Glomerular visceral epithelial cell (primary cell): ENCODE measurements at regions not wholly inside any gene's neighbourhood (a gene's known extent, or its start where the extent isn't known, plus 50 kb on each side); places are given as distances from the start of the nearest gene placed in this dataset.

Source experiments
- DNase-seq: peaks from one replicate; pipeline ENCODE4 v3.0.0-alpha.2; 2016; ENCODE audit errors: extremely low spot score

DNA sequence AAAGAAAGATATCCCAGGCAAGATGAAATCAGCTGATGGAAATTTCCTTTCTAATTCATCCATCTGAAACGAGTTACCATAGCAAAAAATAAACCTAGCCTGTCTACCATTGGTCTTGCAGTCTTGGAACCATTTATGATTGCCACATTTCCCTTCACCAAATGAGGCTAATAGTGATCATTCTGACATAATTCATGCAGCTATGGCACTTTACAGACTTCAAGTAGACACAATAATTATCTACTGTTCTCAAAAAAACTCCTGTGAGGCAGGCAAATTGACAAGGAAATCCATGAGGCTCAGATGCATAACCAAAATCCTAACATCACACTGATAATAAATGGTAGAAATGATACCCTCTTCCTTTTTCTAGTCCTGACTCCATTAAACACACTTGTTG lies 1669.7 kb upstream of the LRRTM1 start:
- DNase-seq = no peak

DNA sequence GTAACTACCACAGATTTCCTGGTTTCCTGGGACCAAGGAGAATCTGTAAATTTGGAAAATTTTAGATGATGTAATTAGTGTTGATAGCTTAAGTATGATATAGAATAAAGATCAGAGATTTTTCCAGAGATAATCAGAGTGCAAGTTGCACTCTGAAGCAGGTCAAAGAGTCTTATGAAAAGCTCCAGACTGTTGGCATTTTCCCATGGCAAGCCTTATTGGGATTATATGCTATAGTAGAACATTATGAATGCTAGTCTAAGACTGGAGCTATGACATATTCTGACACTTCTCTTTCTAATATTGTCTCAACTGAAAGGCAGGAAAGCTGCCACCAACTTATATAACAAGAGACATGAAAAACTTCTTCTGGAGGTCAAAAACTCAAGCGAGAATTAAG lies 1638.3 kb upstream of the LRRTM1 start:
- no peak for DNase-seq

DNA sequence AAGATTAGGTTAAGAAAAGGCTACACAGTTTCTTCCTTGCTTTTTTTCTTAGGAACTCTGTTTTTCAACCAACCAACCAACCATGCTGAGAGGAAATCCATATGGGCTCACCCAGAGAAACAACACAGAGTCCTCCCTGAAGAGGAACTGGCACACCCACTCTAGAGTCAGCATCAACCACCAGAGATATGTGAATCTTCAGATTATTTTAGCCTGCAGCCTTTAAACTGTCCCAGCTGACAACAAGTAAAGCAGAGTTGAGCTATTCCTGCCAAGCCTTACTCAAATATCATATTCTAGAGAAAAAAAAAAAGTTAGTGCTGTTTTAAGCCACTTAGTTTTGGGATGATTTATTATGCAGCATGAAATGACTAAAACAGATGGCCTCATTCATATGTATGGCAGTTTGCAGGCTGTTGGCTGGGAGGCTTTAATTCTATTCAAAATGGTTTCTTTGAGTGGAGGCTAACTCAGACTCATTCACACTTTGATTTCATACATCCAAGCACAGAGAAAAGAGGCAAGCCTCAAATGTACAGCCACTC lies 1637.7 kb upstream of the LRRTM1 start:
- no peak for DNase-seq

DNA sequence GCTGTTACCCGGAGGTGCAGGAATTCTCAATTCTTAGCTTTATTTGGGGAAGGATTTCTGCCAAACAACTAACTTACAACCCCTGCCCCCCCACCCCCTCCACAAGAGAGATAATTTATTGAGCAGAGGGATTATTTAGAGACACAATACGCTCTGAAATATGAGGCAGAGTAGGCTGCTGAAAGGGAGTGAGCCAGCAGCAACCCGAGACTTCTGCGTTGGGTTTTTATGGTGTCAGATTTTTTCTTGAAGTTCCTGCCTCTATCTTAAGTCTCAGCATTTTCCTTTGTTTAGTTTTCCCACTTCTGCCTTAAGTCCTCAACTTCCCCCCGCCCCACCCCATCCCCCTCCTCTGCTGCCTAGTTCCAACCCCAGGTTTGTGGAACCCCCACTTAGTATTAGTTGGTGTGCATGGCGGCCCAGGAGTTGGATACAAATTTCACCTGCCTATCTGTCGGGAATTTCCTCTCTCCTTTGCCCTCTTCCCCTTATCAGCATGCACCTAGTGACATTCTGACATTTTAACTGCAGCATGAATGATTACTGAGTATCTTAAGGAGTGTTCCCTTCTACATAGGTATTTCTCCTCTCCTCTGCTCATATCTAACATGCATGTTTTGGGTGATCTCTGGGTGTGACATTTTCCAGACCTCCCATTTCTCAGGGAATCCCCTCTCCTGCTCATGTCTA lies 1635.9 kb upstream of the LRRTM1 start:
- DNase-seq = no peak

DNA sequence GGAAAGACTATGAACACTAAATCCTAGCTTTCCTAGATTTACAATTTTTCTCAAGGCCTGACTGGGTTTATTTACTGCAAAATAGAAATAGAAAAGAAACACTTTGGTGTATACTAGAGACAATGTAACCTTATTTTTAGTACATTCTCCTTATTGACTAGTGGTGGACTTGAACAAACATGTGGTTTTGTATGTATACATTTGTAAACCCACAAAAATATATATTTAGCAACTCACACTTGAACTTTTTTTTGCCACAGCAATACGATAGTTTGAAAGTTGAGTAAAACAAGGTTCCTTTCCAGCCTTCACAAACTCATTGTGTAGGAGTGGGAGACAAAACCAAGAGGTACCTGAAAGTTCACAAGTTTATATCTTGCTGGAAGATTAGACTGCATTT lies 1633.4 kb upstream of the LRRTM1 start:
- no peak for DNase-seq

DNA sequence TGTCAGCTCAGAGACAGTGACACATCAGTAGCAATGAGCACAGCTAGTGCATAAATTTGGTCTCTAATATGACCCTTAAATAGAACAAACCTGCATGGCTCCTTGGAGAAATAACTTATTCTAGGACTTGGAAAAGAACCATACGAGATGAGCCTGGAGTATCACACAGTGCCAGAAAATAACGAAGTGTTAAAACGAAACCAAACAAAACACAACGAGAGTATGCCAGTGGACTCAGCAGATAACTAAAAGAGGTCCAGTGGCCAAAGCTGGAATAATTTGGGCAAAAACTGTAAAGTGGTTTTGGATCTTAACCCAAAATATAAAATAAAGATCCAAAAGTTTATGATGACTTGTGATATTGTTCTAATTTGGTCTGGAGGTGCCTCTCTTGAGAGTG lies 1599.0 kb upstream of the LRRTM1 start:
- no peak for DNase-seq

DNA sequence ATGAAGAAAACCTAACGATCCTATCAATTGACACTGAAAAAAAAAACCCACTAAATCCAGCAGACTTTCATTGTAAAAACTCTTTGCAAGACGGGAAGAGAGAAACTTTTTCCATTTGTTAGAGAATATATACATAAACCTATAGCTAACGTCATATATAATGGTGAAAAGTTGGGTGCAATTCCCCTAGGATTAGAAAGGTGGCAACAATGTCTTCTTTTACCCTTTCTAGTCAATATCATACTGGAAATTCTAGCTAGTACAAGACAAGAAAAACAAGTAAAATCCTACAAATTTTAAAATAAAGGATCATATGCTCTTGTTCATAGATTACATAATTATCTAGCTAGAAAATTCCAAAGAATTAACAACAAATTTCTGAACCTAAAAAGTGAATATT lies 1596.5 kb upstream of the LRRTM1 start:
- DNase-seq = no peak

DNA sequence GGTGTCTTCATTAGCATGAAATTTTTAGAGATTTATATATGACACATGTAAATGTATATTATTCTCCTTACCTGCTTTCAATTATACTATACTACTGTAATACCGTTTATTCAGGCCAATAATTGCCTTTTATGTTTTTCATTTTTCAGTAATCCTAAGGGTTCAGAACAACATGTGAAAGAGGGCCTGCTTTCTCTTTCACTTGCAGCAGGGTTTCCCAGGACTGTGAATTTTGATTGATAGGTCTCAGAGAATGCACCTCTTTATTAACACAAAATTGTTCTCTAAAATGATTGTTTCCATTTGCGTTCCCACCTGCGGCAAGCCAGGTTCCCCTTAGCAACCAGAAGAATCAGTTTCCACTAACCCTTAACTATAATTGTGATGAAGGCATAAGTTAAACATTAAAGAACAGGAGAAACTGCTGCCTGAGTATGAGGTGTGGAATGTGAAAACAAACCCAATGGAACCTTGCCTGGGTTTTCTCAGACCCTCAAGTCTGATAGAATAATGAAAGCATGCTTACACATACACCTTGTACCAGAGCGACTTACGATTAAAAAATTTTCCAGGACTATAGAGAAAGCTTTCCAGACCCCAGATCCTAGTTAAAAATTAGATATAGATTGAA lies 1591.2 kb upstream of the LRRTM1 start:
- DNase-seq = peak; percentile 22

DNA sequence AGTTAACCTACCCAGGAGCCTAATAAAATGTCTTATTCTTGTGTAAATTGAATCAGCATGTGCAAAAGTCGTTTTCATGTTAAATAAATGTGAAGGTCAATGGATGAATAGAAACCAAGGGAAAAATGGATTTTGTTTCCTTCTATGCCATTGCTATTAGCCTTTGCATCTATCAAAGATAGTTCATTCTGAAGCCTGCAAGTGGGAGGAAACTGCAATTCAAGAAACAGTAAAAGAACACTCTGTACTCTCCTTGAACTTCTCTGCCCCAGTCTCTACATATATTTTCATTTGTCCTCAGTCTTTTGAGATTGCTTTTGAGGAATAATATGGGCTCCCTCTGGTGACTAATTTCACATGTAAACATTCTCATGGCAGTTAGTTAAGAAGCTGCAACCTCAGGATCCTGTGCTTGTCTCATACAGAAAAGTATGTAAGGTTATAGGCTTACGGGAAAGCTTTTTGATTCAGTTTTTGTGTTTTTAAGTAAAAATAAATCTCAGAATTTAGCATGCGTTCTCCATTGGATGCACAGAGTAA lies 1590.0 kb upstream of the LRRTM1 start:
- DNase-seq = no peak

DNA sequence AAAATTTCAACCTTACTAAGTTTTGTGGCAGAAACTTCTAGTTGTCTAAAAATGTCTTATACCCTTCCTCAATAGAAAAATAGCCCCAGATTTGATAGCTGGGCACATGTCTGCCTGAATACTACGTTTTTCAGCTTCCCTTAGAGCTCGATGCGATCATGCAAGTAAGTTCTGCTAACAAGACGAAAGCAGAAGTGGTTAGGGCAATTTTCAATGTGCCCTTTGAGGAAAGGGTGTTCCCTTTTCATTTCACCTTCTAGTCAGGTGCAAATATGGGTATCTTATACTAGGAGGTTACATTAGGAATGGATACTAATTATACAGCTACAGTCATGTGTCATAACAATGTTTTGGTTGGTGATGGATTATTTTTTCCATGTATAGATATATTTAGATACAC lies 1572.1 kb upstream of the LRRTM1 start:
- DNase-seq = no peak

DNA sequence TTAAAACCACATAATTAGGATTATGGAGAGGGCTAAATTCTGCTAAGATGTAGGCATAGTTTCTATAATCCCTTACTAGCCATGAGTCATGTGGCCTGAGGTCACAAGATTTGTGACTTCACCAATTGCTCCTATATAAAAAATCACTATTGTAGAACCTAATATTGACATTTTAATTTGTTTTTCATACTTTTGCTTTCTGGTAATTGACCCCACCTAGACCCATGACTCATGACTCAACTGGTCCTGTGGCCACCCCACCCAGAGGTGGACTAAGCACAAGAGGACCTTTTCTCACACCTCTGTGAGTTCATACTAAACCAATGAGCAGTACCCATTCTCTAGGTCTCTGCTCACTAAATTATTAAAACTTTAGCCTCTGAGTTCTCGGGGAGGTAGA lies 1567.5 kb upstream of the LRRTM1 start:
- no peak for DNase-seq

DNA sequence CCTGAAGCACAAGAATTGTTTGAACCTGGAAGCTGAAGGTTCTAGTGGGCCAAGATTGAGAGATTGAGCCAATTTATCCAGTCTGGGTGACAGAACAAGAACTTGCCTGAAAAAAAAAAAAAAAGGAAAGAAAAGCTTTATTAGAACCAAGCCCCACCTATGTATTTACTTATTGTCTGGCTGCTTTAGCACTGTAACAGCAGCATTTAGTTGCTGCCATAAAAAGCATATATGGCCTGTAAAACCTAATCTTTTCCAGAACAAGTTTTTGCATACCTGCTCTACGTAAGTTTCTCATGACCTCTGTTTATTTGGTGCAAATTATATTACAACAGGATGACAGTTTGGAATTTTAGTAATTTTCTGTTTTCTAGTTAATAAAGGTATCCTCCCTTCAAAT lies 1565.6 kb upstream of the LRRTM1 start:
- DNase-seq = no peak

DNA sequence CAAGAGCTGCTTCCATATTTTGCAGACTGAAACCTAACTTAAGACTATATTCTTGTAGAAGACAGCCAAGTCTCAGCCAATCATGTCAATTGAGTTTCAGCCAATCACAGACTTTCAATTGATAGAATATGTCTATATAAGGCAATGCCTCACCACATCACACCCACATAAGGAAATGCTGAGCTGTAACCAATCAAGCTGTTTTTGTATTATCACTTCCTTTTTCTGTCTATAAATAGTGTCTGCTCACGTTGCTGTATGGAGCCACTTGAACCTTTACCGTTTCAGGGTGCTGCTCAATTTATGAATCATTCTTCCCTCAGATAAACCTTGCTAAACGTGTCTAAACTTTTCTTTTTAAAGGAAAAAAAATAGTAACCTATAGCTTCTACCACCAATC lies 1554.4 kb upstream of the LRRTM1 start:
- DNase-seq = no peak

DNA sequence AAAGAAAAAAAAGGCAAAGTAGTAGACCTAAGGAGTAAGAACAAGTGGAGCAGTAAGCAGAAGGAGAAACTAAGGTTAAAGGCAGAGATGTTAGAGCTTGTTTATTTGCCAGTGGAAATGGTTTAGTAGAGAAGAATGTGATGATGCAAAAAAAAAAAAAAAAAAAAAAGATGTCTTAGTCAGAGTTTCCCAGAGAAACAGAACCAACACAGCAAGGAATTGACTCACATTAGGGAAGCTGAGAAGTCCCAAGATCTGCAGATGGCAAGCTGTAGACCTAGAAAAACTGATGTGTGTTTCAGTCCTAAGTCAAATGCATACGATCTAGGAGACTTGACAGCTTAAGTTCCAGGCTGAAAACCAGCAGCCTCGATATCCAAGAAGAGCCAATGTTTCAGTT lies 1548.8 kb upstream of the LRRTM1 start:
- no peak for DNase-seq

DNA sequence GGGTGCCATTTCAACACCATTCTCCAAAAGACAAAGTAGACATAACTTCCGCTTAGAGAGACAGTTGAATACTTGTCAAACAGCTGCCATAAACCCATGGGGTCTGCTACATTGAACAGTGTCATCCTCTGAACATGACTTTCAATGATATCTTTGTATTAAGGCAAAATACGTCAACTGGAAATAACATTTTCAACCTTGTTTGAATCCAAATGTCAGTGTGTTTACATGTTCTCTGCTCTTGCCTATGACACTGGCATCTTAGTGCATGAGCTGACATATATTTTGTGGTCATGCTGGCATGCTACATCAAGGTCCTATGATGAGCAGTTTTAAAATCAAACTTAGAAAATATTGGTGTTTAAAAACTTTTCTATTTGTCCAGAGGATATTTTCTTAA lies 1548.1 kb upstream of the LRRTM1 start:
- DNase-seq = no peak

DNA sequence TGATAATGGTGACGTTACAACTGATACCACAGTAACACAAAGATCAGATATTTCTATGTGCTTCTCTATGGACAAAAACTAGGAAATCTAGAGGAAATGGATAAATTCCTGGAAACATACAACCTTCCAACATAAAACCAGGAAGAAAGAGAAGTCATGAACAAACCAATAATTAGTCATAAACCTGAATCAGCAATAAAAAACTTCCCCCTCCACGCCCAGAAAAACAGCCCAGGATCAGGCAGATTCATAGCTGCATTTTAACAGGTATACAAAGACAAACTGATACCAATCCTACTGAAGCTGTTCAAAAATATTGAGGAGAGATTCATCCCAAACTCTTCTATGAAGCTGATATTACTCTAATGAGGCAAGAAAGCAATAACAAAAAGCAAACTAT lies 1535.2 kb upstream of the LRRTM1 start:
- DNase-seq = no peak

DNA sequence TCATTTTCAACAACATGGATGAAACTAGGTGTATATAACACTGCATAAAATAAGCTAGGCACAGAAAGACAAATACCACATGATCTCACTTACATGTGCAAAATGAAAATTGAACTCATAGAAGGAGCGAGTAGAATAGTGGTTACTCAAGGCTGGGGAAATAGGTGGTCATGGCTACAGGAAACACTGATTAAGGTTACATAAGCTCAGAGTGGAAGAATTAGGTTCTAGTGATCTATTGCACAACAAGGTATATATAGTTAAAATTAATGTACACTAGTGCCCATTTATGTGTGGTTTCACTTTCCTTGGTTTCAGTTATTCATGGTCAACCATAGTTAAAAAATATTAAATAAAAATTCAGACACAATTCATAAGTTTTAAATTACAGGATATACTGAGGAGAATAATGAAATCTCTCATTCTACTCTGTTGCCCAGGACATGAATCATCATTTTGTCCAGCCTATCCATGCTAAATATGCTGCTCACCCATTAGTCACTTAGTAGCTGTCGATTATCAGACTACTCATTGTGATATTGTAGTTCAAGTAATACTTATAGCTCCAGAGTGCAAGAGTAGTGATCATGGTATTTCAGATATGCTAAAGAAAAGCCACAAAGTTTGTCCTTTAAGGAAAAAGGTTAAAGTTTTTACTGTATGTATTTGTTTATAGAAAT lies 1530.9 kb upstream of the LRRTM1 start:
- DNase-seq = no peak

DNA sequence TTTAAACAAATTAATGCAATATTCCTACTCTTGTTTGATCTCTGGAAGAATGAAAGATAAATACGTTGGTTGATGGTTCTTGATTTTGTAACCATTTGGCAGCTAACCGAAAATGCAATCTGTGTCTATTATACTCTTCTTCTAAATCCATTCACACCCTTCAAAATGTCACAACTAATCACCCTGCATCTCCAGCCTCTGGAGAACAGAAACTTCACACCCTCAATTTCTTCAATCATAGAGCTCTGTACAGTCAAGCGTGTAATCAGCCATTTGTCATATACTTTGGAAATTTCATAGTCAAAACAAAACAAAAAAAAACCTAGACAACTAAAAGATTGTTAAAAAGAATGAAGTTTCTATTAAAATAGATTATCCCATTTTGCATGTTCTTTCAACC lies 1482.3 kb upstream of the LRRTM1 start:
- no peak for DNase-seq

DNA sequence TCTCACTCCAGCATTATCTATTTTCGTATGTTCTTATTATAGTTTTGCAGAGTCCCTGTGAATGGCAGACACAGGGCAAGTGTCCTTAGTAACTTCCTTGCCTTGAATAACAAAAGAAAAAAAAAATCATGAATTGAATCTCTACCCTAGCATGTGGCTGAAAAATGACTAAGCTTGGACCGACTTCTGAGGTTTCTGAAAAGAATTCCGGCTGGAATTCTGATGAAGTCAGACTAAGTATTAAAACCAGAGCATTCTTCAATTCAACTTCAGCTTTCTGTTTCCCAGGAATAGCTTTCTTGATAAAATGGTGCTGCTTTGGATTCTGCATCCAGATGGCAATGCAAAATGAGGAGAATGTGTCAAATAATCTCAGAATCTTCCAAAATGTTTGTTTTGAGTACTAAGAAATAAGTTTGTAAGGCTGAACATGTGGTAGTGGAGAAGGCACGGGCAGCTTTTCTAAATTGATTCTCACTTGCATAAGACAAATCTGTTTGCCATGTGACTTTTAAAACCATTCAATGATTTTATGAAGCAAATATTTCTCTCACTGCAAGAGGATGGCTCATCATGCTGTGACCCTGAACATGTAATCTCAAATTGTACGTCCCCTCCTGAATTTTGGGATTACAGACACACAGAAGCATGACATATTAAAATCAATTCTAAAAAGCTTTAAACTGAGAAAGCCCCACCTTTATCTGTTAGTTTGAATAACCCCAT lies 1462.8 kb upstream of the LRRTM1 start:
- DNase-seq = peak; percentile 1

DNA sequence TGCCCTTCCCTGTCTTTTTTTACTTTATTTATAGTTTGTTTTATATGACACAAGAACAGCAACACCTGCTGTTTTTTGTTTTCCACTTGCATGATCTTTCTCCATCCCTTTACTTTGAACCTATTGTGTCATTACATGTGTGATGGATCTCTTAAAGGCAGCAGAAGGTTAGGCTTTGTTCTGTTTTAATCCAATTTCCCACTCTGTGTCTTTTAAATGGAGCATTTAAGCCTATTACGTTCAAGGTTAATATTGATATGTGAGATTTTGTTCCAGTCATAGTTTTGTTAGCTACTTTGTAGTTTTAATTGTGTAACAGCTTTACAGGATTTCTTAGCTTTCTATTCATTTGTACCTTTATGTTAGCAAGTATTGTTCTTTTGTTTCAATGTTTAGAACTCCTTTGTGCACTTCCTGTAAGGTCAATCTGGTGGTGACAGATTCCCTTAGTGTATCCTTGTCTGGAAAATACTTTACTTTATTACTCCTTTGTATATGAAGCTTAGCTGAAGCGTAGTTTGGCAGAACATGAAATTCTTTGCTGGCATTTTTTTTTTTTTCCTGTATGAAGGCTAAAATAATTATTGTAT lies 1443.0 kb upstream of the LRRTM1 start:
- no peak for DNase-seq

DNA sequence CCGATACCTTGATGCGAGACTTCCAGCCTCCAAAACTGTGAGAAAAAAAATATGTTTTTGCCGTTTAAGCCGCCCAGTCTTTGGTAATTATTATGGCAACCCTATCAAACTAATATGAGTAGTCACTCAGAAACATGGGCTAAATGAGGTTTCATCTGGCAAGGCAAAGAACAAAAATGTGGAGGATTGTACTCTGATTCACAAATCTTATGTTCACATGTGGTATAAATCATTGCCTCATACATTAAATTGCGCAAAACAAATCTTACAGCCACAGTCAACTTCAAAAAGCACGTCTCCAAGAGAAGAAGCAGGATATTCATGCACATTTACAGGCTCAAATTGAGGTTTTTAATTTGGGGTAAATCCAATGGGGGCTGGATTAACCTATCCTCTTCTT lies 1435.4 kb upstream of the LRRTM1 start:
- DNase-seq = no peak

DNA sequence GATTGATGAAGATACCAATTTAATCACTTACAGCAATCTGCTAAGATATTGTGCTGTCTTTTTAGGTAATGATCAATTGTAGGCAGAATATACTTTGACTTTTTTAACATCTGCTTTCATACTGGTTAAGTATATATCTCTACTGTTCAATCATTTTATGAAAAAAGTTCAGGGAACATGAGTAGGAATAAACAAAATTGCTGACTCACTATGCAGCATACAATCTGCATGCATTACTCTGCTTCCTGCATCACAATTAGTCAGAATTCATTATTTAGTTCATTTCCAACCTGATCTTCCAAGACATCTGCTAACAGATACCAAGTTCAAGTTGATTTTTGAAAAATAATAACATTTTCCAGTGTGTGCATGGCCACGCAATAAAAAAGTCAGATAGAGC lies 1430.4 kb upstream of the LRRTM1 start:
- no peak for DNase-seq
